HK-2 (cell line): ENCODE measurements at regions not wholly inside any gene's neighbourhood (a gene's known extent, or its start where the extent isn't known, plus 50 kb on each side); places are given as distances from the start of the nearest gene placed in this dataset.
A peak's percentile ranks its signal among the peaks of the same experiment; 100 is the strongest.

ENCODE experiments used
- DNase-seq: peaks from one replicate; pipeline ENCODE4 v3.0.0-alpha.2; 2018; ENCODE audit not compliant: unreplicated experiment

DNA sequence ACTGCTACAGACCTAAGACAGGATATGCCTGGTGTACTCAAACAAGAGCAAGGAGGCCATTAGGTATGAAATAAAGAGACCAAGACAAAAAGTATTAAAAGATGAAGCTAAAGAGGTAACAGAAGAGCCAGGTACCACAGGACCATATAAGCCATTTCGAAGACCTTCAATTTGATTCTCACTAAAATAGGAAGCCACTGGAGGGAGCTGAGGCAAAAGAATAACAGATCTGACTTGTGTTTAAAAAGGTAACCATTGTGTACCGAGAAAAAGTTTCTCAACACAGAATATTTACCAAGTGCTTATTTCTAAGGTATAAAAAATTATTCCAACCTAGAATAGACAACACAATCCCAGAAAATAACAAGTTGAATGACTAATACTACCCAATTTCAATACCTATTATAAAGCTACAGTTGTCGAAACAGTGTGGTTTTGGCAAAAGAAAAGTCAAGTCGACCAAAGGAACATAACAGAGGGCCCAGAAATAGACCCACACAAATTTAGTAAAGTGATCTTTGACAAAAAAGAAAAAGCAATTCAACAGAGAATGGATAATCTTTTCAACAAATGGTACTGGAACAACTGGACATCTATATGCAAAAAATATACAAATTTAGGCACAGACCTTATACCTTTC is 125.3 kb upstream of the DST start:
- no peak for DNase-seq

DNA sequence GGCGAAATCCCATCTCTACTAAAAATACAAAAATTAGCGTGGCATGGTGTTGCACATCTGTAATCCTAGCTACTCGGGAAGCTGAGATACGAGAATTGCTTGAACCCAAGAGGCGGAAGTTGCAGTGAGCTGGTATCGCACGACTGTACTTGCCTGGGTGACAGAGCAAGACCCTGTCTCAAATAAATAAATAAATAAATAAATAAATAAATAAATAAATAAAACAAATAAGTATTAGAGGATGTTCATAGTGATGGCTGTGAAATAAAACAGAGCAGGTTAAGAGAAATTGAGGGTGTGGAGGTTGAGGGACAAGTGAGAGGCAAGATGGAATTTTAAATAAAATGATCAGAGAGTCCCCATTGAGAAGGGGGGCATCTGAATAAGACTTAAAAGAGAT is 124.7 kb upstream of the DST start:
- no peak for DNase-seq

DNA sequence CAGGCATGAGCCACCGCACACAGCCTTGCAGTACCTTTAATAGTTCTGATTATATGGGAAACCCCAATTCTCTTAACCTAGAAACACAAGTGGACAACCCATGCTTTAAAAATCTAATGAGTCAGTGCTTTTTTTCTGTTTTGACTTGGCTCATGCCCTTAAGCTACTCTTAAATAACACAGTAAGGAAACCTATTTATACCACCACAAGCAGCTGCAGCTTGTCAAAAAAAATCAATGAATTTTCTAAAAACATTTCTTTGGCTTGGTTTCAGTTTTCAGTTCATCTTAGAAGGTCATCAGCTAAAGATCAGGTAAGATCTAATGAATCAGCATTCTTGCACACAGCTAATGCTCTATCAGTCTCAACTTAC is 124.1 kb upstream of the DST start:
- no peak for DNase-seq

DNA sequence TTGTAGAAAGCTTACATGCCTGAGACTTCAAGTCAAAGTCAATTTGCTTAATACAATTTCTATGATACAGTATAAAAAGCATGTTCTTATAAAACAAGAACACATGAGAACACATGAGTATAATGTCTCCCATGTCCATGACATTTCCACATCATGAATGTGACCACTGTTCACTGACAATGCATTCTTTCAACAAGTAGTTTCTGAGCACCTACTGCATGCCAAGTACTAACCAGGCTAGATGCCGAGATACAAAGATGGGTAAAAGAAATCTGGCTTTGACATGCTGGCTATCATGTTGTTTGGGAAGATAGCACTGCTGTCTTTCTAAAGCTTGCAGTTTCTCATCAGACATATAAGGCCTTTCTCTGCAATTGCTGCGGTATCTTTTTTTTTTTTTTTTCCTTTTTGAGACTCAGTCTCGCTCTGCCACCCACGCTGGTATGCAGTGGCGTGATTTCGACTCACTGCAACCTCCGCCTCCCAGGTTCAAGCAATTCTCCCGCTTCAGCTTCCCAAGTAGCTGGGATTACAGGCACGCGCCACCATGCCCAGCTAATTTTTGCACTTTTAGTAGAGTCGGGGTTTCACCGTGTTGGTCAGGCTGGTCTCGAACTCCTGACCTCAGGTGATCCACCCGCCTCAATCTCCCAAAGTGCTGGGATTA is 123.6 kb upstream of the DST start:
- no peak for DNase-seq

DNA sequence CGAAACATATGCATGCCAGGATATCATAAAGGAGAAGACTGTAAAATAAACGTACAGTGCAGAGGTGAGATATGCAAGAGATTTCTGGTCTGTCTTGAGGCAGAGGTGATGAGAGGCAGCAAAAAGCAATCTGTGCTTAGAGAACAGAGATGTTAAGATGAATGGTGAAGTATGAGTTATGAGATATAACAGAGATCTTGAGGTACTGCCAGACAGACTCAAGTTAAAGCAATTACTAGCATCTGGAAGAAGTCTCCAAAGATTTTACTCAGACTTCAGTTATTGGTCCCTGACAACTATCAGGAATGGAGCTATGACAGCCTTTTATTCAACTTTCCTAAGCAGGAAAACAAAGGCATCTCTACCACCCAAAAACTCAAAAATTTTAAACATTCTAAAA is 122.8 kb upstream of the DST start:
- DNase-seq: no peak

DNA sequence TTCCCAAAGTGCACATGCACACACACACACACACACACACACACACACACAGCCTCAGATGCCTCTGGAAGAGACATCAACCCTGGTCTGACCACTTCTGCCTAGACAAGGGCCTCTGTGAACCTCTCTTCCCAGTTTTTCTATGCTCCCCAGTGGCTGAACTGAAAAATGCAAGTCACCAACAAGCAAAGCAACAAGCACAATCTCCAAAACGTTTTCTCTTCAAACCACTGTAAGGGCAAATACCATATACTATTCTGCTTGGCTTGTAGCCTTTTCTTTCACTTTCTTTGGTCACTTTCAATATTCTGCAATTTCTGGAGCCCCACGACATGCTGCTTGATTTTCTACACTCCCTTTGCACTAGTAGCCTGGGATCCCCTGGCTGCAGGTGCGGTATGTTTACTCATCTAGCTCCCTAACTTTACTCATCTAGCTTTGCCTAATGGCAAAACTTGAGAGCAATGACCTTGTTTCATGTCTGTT is 121.4 kb upstream of the DST start:
- DNase-seq: no peak

DNA sequence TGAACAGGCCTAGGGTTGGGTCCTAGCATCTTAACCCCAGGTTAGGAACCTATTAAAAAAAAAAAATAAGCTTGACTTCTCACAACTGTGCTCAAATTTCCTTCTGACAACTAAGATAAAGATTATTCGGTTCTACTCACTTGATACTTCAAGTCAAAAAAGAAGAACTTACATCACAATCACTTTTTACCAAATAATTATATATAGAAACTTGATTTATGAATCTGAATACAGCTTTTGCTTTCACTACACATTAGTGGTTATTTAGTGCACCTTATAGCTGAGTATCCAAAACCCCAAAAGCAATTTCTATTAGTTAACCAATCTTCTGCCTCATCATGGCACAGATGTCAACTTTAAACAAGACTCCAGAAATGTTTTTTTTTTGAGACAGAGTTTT is 119.0 kb upstream of the DST start:
- DNase-seq: no peak

DNA sequence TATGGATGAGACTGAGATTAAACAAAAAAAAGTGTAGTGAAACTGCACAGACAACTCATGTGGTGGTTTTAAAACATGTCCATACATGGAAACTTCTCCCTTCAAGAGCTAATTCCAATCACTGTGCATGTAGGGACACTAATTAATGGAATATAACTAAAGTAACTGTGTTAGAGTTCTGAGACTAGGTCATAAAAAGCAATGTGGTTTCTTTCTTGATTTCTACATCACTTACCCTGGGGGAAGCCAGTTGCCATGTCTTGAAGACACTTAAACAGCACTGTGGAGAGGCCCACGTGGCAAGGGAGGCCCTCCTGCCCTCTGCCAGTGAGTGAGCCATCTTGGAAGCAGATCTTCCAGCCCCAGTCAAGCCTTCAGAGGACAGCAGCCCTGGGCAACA is 118.2 kb upstream of the DST start:
- no peak for DNase-seq

DNA sequence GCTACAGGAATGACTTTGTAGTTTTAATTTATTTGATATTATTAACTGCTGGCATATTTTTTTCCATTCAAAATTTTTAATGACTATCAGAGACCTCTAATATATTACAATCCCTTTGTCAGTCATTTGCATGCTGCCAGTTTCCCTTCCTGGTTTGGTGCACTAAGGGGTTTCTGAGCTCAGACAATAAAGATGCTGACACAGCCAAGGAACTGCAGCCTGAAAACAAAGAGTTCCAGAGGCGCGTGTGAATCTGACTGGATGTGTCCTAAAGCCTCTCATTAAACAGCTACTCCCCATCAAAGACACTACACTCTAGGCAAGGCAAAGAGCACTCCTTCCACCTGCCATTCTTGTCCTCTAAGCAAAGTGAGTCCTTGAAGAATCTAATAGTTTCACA is 116.8 kb upstream of the DST start:
- no peak for DNase-seq

DNA sequence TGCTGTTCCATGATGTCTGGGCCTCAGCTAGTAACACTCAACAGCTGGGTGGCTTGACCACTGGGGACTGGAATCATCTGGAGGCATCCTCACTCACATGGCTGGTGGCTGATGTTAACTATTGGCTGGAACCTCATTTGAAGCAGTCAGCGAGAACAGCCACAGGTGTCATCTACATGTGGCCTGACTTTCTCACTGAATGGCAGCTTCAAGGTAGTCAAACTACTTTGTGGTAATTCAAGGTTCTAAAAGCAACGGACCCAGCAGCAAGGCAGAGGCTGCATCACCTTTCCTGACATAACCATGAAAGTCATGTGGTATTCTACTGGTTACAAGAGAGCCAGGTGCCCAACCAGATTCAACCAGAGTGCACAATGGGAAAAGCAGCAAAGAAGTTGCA is 115.9 kb upstream of the DST start:
- DNase-seq: no peak

DNA sequence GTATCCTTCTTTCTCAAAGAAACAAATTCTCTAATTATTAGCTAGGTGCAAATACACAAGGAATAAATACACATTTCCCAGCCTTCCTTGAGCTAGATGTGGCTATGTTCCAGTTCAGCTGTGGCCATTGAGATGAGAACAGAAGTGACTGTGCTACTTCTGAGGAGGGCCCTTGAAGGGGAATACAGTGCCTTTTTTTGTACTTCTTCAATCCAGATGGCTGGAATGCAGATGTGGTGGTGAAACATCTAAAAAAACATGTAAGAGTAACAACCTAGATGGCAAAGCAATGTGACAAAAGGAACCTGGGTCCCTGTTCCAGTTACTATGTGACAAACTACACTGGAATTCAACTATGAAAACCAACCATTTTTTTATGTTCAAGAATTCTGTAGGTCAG is 115.4 kb upstream of the DST start:
- no peak for DNase-seq

DNA sequence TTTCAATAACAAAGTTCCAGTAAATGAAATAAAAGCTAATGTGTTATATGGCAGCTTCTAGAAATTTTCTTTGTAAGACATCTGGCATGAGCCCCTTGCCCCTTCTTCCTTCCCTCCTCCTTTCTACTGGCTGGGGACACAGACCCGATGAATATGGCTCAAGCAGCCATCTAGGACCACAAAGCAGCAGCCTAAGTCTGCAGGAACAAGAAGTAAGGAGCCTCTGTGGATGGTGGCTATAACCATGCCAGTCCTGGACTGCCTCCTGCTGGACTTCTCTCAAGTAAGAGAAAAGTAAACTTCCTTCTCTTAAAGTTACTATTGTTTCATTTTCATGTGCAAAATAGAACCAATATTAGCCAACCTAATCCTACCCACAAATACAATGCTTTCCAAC is 114.9 kb upstream of the DST start:
- DNase-seq: no peak

DNA sequence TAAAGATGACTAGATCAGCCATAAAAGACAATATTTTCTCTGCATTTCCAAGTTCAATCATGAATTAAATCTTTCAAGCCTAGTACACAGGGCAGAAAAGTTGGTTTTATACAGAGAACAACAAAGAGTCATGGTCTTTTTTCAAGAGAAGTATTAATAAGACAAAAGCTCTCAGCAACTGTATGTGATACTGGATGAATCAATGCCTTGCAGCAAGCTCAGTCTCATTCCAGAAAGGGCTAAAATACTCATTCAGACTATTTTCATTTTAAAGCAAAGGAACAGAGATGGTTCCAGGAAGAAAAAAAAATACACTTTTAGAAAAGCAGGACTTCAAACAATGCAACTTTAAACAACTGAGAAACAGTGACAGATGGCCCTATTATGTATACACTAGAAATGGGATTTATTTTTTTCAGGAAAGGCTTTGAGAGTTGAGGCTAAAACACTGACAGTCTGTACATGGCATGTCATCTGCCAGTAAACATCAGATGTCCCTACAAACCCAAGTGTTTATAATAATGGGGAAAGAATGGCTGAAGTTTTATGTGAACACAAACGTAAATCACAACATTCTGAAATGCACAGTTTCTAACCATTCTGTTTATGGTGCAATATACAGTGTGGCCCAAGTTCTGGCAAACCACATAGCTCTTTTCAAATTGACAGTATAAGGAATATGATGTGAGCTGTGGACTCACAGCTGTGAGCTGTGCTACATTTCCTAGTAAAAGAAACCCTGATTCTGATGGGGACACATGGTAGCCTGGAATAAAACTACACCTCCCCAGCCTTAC is 114.3 kb upstream of the DST start:
- no peak for DNase-seq

DNA sequence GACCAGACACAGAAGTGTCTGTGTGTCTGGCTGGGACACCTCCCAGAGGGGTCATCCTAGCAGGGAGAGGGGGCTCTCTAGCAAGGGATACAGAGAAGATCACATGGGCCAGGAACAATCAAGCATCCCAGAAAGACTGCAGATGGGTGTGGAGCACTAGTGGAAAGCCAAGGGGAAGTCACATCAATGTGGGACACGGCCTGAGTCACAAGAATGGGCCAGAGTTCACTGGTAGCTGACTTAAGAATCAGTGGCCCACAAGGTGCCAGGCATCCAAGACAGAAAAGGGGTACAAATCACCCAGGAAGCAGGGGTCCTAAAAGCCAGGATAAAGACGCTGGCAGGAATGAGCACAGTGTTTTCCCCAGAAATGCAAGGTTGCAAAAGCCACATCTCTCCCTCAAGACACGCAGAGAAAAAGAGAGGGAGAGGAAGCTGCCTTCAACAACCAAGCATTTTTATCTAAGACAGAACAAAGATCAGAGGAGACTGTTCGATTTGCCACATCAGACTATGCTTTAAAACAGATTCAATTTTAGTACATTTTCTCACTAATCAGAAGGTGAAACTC is 113.6 kb upstream of the DST start:
- no peak for DNase-seq

DNA sequence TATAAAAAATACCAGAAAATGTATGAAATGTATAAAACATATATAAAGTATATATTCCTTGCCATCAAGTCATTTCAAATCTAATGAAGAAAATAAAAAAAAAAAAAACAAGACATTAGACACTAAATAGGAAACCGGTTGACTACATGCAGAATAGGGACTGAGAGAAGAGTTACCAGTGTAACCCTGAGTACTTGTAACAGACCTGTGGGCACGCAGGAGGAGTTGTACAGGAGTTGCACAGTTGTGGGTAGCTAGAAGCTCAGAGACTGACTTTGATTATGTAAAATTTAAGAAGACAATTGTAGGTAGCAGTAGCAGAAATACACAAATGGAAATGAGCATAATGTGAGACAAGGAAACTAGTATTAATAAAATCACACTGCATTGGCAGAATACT is 112.4 kb upstream of the DST start:
- DNase-seq: no peak

DNA sequence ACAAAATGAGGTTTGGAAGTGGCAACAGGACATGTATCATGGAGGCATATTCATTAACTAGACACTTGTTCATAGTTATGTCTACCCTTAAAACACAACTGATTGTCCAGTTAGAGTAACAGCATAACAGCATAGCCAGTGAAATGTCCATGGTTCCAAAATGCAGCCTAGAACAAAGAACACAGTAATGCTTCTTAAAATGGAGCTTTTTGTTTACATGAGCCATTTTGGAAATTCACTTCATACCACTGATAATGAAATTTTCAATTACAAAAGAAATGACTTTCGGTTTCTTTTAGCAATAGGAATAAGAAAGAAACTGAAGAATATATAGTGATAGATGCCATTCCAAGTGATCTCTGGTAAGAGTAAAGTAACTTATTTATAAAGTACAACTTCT is 111.1 kb upstream of the DST start:
- no peak for DNase-seq

DNA sequence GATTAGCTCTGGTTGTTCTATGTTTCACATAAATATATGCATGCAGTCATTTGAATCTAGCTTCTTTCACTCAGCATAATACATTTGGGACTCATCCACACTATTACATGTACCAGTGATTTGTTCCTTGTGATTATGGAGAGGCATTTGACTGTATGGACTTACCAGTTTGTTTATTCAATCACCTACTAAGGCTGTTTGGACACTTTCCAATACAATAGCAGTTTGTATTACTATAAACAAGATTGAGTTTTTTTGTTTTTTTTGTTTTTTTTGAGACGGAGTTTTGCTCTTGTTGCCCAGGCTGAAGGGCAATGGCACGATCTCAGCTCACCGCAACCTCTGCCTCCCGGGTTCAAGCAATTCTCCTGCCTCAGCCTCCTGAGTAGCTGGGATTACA is 109.8 kb upstream of the DST start:
- DNase-seq: no peak

DNA sequence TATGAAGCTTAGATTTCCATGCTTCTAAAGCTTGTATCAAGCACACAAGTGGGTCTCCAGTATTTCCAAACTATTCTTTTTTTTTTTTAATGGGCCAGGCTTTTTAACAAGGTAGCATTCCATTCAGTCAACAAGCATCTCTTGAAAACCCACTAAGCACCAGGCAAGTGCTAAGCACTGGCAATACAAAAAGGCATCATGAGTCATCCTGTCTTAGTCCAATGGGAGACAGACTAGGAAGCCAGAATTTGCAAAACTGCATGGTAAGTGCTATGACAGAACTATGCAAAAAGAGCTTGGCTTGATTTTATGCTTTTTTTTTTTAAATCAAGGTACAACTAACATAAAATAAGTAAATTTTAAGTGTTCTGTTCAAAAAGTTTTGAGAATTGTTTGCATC is 109.3 kb upstream of the DST start:
- DNase-seq: no peak

DNA sequence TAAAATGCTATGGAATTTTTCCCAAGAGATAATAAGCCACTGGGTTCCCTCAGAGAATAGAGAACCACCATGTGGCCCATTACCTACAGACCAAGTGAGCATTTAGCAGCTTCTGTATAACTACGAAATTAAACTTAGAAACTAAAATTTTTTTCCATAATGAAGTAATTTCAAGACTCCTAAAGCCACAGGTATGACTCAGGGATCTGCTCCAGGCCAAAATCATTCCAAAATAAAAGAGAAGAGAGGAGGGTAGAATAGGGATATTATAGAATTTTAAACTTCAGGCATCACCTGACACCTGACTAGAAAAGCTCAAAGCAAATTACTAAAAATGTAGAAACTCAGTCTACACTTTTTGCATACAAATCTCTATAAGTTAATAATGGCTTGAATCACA is 108.9 kb upstream of the DST start:
- no peak for DNase-seq

DNA sequence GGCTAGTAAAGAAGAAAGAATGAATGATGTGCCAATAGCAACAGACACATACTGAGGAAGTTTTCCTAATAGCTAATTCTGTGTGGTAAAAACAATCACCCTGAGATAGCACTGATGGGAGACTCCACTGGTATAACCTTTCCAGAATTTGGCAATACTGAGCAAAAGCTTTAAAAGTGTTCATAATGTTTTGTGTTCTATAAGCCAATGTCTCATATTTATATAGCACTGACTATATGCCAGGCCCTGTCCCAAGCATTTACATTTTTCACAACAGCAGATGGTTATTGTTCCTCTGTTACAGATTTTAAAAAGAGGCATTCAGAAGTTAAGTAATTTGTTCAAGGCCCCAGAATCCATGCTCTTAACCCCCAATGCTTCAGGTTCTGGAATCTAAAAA is 108.0 kb upstream of the DST start:
- DNase-seq: no peak

DNA sequence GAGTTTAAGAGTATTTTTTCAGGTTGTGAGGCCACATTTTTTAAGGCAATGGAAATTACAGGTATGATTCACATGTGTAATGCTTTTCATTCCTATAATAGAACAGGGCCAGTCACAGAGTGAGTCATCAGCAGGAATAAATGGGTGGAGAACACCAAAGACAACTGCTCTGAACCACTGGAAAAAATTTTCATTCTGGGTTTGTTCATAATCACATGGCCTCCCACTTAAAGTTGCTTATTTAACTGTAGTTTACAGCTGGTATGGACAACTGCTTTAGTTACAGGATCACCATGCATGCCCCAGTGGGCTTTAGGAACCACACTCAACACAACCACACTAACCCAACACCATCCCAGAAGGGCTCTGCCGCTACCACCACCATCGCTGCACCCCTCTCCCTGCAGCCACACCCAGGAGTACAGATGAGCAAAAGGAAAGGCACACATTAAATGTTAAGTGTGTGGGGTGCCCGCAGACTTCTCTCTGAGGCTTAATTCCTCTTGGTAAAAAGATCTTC is 107.0 kb upstream of the DST start:
- peak; percentile 25 for DNase-seq

DNA sequence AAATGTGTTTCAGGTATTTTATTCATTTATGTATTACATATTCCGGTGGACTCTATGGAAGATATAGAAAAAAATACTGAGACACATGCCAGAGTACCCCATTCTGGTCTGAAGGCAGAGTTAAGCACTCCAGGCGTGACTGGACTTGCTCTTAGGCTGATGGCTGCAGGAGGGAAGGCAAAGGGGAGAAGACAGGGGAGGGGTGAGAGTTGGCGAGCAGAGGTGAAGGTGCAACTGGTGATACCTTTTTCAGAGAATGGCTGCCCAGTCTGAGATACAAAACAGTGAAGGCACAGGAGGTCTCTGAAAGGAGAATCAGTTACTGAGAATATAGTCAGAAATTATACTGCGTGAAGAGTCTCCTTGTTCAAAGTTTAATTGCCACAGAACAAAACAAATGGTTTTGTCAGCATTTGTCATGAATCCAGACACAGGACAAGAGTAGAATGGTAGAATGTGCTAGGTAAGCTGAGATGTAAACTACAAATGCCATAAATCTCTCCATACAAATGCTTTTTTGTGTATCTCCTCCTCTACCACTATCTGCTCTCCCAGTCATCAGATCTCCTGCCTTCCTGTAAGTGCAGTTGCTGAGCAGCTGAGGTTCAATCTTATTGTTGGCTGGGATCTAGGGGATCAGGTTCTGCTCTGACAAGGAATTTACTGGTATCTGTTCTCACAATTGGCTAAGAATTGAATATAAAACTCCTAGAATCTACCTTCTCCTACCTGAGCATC is 104.2 kb upstream of the DST start:
- DNase-seq: no peak
